H54 (cell line): ENCODE measurements at regions not wholly inside any gene's neighbourhood (a gene's known extent, or its start where the extent isn't known, plus 50 kb on each side); places are given as distances from the start of the nearest gene placed in this dataset.
A peak's percentile ranks its signal among the peaks of the same experiment; 100 is the strongest.
"Not testable (repeated sequence)": the region's sequence is repeated elsewhere in the genome, so short reads cannot be mapped to it uniquely, and the experiment has no call there.

Source experiments
- DNase-seq: peaks from one replicate; pipeline ENCODE4 v3.0.0; 2011; ENCODE audit warnings: low spot score, mixed read lengths; ENCODE audit not compliant: insufficient read length
- FAIRE-seq: peaks from 3 replicates; lab custom pipeline; 2011; peaks lifted over from hg19 to GRCh38; lab: Jason Lieb, UNC
- POLR2A ChIP-seq: IDR thresholded peaks from 2 replicates; pipeline ENCODE4 v1.6.1; 2011; ENCODE audit warnings: low read depth, mild to moderate bottlenecking, low read length

- DNase-seq: no peak
- no peak for TF ChIP-seq POLR2A
- FAIRE-seq: no peak
These were observed 57.7 kb downstream of the SOX3 start for GRCh38 chrX:140447150-140447549.

GRCh38 chrX:140440876-140441275, 64.0 kb downstream of the SOX3 start:
- no peak for DNase-seq
- TF ChIP-seq POLR2A: no peak
- no peak for FAIRE-seq

- DNase-seq: no peak
These were observed 65.4 kb downstream of the SOX3 start for GRCh38 chrX:140439476-140439875.

GRCh38 chrX:140434347-140434746, 70.5 kb downstream of the SOX3 start:
- FAIRE-seq: no peak
- no peak for DNase-seq
- TF ChIP-seq POLR2A: no peak

More at GRCh38 chrX:140439476-140439875, 65.4 kb downstream of the SOX3 start:
- no peak for FAIRE-seq
- TF ChIP-seq POLR2A: no peak

GRCh38 chrX:140433582-140433981, 71.3 kb downstream of the SOX3 start:
- no peak for TF ChIP-seq POLR2A
- DNase-seq: no peak
- no peak for FAIRE-seq

GRCh38 chrX:140432346-140433175, 72.3 kb downstream of the SOX3 start:
- TF ChIP-seq POLR2A: no peak
- FAIRE-seq (no peak), DNase-seq (no peak)

- TF ChIP-seq POLR2A: no peak
- peak; percentile 13 for DNase-seq
- FAIRE-seq: no peak
These were observed 73.3 kb downstream of the SOX3 start for GRCh38 chrX:140431521-140431920.

GRCh38 chrX:140425712-140426395, 79.0 kb downstream of the SOX3 start:
- DNase-seq (no peak), FAIRE-seq (no peak)
- TF ChIP-seq POLR2A: no peak

- FAIRE-seq (no peak), DNase-seq (no peak)
- TF ChIP-seq POLR2A: no peak
These were observed 82.4 kb downstream of the SOX3 start for GRCh38 chrX:140422501-140422900.

- not testable (repeated sequence) for FAIRE-seq
These were observed 102.7 kb downstream of the SOX3 start for GRCh38 chrX:140402131-140402530.

GRCh38 chrX:140396326-140396725, 108.5 kb downstream of the SOX3 start:
- DNase-seq: not testable (repeated sequence)

More at GRCh38 chrX:140402131-140402530, 102.7 kb downstream of the SOX3 start:
- DNase-seq: not testable (repeated sequence)

GRCh38 chrX:140393507-140393906, 111.4 kb downstream of the SOX3 start:
- no peak for FAIRE-seq

More at GRCh38 chrX:140396326-140396725, 108.5 kb downstream of the SOX3 start:
- FAIRE-seq: not testable (repeated sequence)

GRCh38 chrX:140391313-140391712, 113.6 kb downstream of the SOX3 start:
- FAIRE-seq (no peak), DNase-seq (no peak)
- TF ChIP-seq POLR2A: no peak

More at GRCh38 chrX:140393507-140393906, 111.4 kb downstream of the SOX3 start:
- no peak for TF ChIP-seq POLR2A
- DNase-seq: no peak

- DNase-seq (no peak), FAIRE-seq (no peak)
- no peak for TF ChIP-seq POLR2A
These were observed 115.5 kb downstream of the SOX3 start for GRCh38 chrX:140389331-140389730.
